HL-60/S4 treated with phorbol 12-myristate 13-acetate at 8.2 ng/mL for 4 days and 3 days (cell line): ENCODE measurements at regions not wholly inside any gene's neighbourhood (a gene's known extent, or its start where the extent isn't known, plus 50 kb on each side); places are given as distances from the start of the nearest gene placed in this dataset.

Source experiments
- in situ Hi-C: fragments of 300-500 bp; cut with MboI; formaldehyde crosslinking; loops from 2 replicates; pipeline ENCODE4 v1.15.0; 2022; ENCODE audit warnings: low sequenced_read_pairs

- in situ Hi-C loops = no loop called here
Observed at GRCh38 chr4:145299380-145300076, 119.1 kb upstream of the OTUD4 start.

GRCh38 chr4:145298885-145299284, 118.5 kb upstream of the OTUD4 start:
- in situ Hi-C loops = no loop called here

- in situ Hi-C loops = no loop called here
Observed at GRCh38 chr4:145297556-145297955, 117.2 kb upstream of the OTUD4 start.

GRCh38 chr4:145295547-145295946, 115.2 kb upstream of the OTUD4 start:
- in situ Hi-C loops = no loop called here

- in situ Hi-C loops = no loop called here
Observed at GRCh38 chr4:145295122-145295521, 114.7 kb upstream of the OTUD4 start.

GRCh38 chr4:145293658-145294057, 113.3 kb upstream of the OTUD4 start:
- in situ Hi-C loops = no loop called here

GRCh38 chr4:145290955-145291354, 110.6 kb upstream of the OTUD4 start:
- in situ Hi-C loops = no loop called here

- in situ Hi-C loops = no loop called here
Observed at GRCh38 chr4:145289403-145290076, 109.2 kb upstream of the OTUD4 start.

GRCh38 chr4:145287351-145287750, 107.0 kb upstream of the OTUD4 start:
- in situ Hi-C loops = no loop called here

GRCh38 chr4:145285928-145286327, 105.5 kb upstream of the OTUD4 start:
- in situ Hi-C loops = no loop called here

GRCh38 chr4:145283909-145284308, 103.5 kb upstream of the OTUD4 start:
- in situ Hi-C loops = no loop called here

- in situ Hi-C loops = no loop called here
Observed at GRCh38 chr4:145281951-145282350, 101.6 kb upstream of the OTUD4 start.

GRCh38 chr4:145281224-145281623, 100.8 kb upstream of the OTUD4 start:
- in situ Hi-C loops = no loop called here

GRCh38 chr4:145280541-145280940, 100.2 kb upstream of the OTUD4 start:
- in situ Hi-C loops = no loop called here

GRCh38 chr4:145279122-145279960, 99.0 kb upstream of the OTUD4 start:
- in situ Hi-C loops = no loop called here

GRCh38 chr4:145278341-145279121, 98.1 kb upstream of the OTUD4 start:
- in situ Hi-C loops = no loop called here

GRCh38 chr4:145277011-145277410, 96.6 kb upstream of the OTUD4 start:
- in situ Hi-C loops = no loop called here

- in situ Hi-C loops = no loop called here
Observed at GRCh38 chr4:145276050-145276449, 95.7 kb upstream of the OTUD4 start.

GRCh38 chr4:145271194-145271593, 90.8 kb upstream of the OTUD4 start:
- in situ Hi-C loops = no loop called here

GRCh38 chr4:145266881-145267280, 86.5 kb upstream of the OTUD4 start:
- in situ Hi-C loops = no loop called here

- in situ Hi-C loops = no loop called here
Observed at GRCh38 chr4:145260091-145260490, 79.7 kb upstream of the OTUD4 start.
